MM.1S (cell line): ENCODE measurements at regions not wholly inside any gene's neighbourhood (a gene's known extent, or its start where the extent isn't known, plus 50 kb on each side); places are given as distances from the start of the nearest gene placed in this dataset.

ENCODE experiments used
- DNase-seq: peaks from one replicate; pipeline ENCODE4 v3.0.0-alpha.2; 2015
- H2AFZ ChIP-seq: fragments of 300-600 bp; sonication (generic); 2 replicates; pipeline ENCODE4 v1.6.0; 2016; ENCODE audit warnings: antibody characterized with exemption, low read length
- H3F3A ChIP-seq: fragments of 300-600 bp; sonication (generic); 2 replicates; pipeline ENCODE4 v1.6.1; 2016; ENCODE audit warnings: mild to moderate bottlenecking, antibody characterized with exemption, low read length, moderate library complexity, mixed read lengths; ENCODE audit not compliant: insufficient read depth
- H3K27ac ChIP-seq: fragments of 300-600 bp; sonication (generic); 2 replicates; pipeline ENCODE4 v1.5.1; 2016; ENCODE audit warnings: mild to moderate bottlenecking, low read length
- H3K27me3 ChIP-seq: fragments of 300-600 bp; sonication (generic); replicated peaks from 2 replicates; pipeline ENCODE4 v1.6.0; 2016; ENCODE audit warnings: low read length; ENCODE audit not compliant: insufficient read depth
- H3K36me3 ChIP-seq: fragments of 300-600 bp; sonication (generic); replicated peaks from 2 replicates; pipeline ENCODE4 v1.6.1; 2016; ENCODE audit warnings: mild to moderate bottlenecking, low read length, mixed read lengths; ENCODE audit not compliant: insufficient read depth
- H3K4me1 ChIP-seq: fragments of 300-600 bp; sonication (generic); 2 replicates; pipeline ENCODE4 v1.6.1; 2016; ENCODE audit warnings: low read length, mixed read lengths
- H3K4me2 ChIP-seq: fragments of 300-600 bp; sonication (generic); 2 replicates; pipeline ENCODE4 v1.6.0; 2016; ENCODE audit warnings: low read depth, low read length
- H3K4me3 ChIP-seq: fragments of 300-600 bp; sonication (generic); 2 replicates; pipeline ENCODE4 v1.5.1; 2016; ENCODE audit warnings: low read length, mixed read lengths
- H3K79me2 ChIP-seq: fragments of 300-600 bp; sonication (generic); 2 replicates; pipeline ENCODE4 v1.6.1; 2016; ENCODE audit warnings: mixed run types, low read length, mixed read lengths
- H3K9ac ChIP-seq: fragments of 300-600 bp; sonication (generic); 2 replicates; pipeline ENCODE4 v1.6.1; 2016; ENCODE audit warnings: low read length, mixed read lengths
- H3K9me2 ChIP-seq: fragments of 300-600 bp; sonication (generic); replicated peaks from 2 replicates; pipeline ENCODE4 v1.6.1; 2016; ENCODE audit warnings: mild to moderate bottlenecking, low read length, mixed read lengths; ENCODE audit not compliant: insufficient read depth
- H3K9me3 ChIP-seq: fragments of 300-600 bp; sonication (generic); replicated peaks from 2 replicates; pipeline ENCODE4 v1.6.1; 2016; ENCODE audit warnings: mild to moderate bottlenecking, low read length, mixed read lengths; ENCODE audit not compliant: insufficient read depth
- H4K20me1 ChIP-seq: fragments of 300-600 bp; sonication (generic); 2 replicates; pipeline ENCODE4 v1.6.1; 2016; ENCODE audit warnings: mild to moderate bottlenecking, low read length, moderate library complexity, mixed read lengths; ENCODE audit not compliant: insufficient read depth
- EZH2 ChIP-seq: fragments of 300-600 bp; sonication (generic); optimal IDR thresholded peaks from 2 replicates; pipeline ENCODE3; 2017; ENCODE audit warnings: low read depth, mild to moderate bottlenecking, antibody characterized with exemption, low read length, mixed read lengths
- EZH2phosphoT487 ChIP-seq: fragments of 300-600 bp; sonication (generic); IDR thresholded peaks from 2 replicates; pipeline ENCODE4 v1.6.1; 2018; ENCODE audit warnings: antibody characterized with exemption, low read length
- TF ChIP-seq, protein P1 (sequence below): fragments of 300-600 bp; sonication (generic); IDR thresholded peaks from 2 replicates; pipeline ENCODE4 v1.5.1; 2016; ENCODE audit warnings: antibody characterized with exemption, low read length, mixed read lengths

DNA sequence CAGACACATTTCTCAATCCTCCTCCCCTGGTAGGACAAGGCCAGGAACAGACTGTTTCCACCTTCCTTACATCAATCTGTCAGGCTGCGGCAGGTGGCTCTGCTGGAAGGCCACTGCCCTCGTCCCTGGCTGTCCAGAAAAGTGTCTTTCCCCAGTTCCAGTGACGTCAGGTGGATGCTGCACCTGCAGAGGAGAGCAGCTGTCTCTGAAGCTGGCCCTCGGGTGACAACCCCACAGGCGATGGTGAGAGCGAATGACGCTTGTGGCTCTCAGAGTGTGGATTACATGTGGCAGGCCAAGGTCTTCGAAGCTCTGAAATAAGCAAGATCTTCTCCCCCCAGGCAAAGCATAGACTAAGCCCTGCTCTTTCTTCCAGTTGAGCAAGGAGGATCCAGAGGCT is 146.9 kb upstream of the RET start:
- no peak overlapping the region for H3K9ac ChIP-seq
- TF ChIP-seq EZH2phosphoT487 (no peak), EZH2 (no peak)
- TF ChIP-seq, protein P1, sequence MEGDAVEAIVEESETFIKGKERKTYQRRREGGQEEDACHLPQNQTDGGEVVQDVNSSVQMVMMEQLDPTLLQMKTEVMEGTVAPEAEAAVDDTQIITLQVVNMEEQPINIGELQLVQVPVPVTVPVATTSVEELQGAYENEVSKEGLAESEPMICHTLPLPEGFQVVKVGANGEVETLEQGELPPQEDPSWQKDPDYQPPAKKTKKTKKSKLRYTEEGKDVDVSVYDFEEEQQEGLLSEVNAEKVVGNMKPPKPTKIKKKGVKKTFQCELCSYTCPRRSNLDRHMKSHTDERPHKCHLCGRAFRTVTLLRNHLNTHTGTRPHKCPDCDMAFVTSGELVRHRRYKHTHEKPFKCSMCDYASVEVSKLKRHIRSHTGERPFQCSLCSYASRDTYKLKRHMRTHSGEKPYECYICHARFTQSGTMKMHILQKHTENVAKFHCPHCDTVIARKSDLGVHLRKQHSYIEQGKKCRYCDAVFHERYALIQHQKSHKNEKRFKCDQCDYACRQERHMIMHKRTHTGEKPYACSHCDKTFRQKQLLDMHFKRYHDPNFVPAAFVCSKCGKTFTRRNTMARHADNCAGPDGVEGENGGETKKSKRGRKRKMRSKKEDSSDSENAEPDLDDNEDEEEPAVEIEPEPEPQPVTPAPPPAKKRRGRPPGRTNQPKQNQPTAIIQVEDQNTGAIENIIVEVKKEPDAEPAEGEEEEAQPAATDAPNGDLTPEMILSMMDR, result no peak
- H3K79me2 ChIP-seq, result no peaks in the 10 kb centered on the region
- no peaks in the 10 kb centered on the region for H3F3A ChIP-seq
- H3K27me3 ChIP-seq, result no peaks in the 10 kb centered on the region
- H3K4me3 ChIP-seq, result no peak overlapping the region
- H3K36me3 ChIP-seq, result no peaks in the 10 kb centered on the region
- H2AFZ ChIP-seq, result no peak overlapping the region
- DNase-seq, result no peak
- no peak overlapping the region for H3K27ac ChIP-seq
- H3K4me2 ChIP-seq, result no peak overlapping the region
- no peaks in the 10 kb centered on the region for H3K9me3 ChIP-seq
- no peaks in the 10 kb centered on the region for H3K9me2 ChIP-seq
- H4K20me1 ChIP-seq, result no peaks in the 10 kb centered on the region
- no peaks in the 10 kb centered on the region for H3K4me1 ChIP-seq

DNA sequence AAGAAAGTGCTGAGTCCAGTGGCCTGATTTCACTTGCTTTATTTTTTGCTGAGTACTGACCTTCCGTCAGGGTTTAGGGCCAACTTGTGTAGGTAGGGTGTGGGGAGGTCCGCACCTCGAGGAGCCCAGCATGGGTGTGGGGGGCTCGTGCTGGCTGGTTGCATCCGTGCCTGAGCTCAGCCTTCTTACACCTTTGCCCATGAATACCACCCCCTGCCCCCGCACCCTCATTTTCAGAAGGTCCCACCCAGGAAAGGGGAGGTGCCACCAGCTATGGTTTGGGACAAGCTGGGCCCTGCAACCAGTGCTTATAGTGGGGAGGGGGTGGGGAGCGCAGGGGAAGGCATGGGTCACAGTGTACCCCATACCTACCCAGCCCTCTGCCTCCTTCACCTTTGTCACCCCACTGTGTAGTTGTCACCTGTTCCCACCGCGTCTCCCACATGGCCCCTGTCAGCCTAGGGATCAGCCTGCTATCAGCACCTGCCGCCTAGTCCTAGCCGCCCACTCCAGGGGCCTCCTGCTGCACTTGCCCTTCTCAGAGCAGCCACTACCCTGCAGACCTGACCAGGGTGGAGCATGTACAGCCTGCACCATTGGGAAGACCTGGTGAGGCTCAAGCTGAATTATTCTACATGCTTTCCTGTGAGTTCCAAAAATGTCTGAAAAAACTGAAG is 146.2 kb upstream of the RET start:
- no peaks in the 10 kb centered on the region for H4K20me1 ChIP-seq
- H3K4me3 ChIP-seq, result no peak overlapping the region
- H3K4me1 ChIP-seq, result no peaks in the 10 kb centered on the region
- no peaks in the 10 kb centered on the region for H3F3A ChIP-seq
- no peak overlapping the region for H2AFZ ChIP-seq
- TF ChIP-seq, protein P1, result no peak
- no peak for TF ChIP-seq EZH2phosphoT487
- no peak for TF ChIP-seq EZH2
- no peaks in the 10 kb centered on the region for H3K27me3 ChIP-seq
- DNase-seq, result no peak
- no peak overlapping the region for H3K9ac ChIP-seq
- no peak overlapping the region for H3K27ac ChIP-seq
- H3K9me3 ChIP-seq, result no peaks in the 10 kb centered on the region
- no peak overlapping the region for H3K4me2 ChIP-seq
- H3K79me2 ChIP-seq, result no peaks in the 10 kb centered on the region
- no peaks in the 10 kb centered on the region for H3K36me3 ChIP-seq
- H3K9me2 ChIP-seq, result no peaks in the 10 kb centered on the region

DNA sequence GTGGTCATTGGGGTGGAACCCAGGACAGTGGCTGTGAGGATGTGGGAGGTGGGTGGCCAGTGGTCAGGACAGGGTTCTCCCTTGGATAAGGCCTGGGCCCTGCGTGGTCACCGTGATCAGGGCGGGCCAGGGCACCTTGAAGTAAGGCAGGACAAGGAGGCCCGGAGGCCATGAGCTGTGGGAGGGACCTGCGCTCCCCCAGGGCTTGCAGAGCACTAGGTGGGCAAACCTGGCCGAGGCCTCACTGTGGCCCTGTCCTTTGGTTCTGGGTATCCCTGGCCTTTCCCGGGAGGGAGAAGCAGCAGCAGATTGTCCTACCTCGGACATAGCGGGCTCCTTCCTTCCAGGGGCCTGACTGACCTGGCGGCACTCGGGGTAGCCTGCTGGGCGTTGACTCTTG is 144.8 kb upstream of the RET start:
- TF ChIP-seq, protein P1, result no peak
- TF ChIP-seq EZH2 (no peak), EZH2phosphoT487 (no peak)
- Histone ChIP-seq H3K9me2 (no peaks in the 10 kb centered on the region), H3K9ac (no peak overlapping the region), H3K27me3 (no peaks in the 10 kb centered on the region), H3K27ac (no peak overlapping the region), H2AFZ (no peak overlapping the region), H3K36me3 (no peaks in the 10 kb centered on the region), H3K79me2 (no peaks in the 10 kb centered on the region), H3F3A (no peaks in the 10 kb centered on the region), H3K4me2 (no peak overlapping the region), H3K9me3 (no peaks in the 10 kb centered on the region), H3K4me3 (no peak overlapping the region), H3K4me1 (no peaks in the 10 kb centered on the region), H4K20me1 (no peaks in the 10 kb centered on the region)
- DNase-seq, result no peak
